Adrenal gland (tissue), 5 donors: ENCODE measurements at regions not wholly inside any gene's neighbourhood (a gene's known extent, or its start where the extent isn't known, plus 50 kb on each side); places are given as distances from the start of the nearest gene placed in this dataset.
"Not testable (repeated sequence)": the region's sequence is repeated elsewhere in the genome, so short reads cannot be mapped to it uniquely, and the experiment has no call there.

Source experiments
- CTCF ChIP-seq, 6 experiments: fragments of 450-650 bp in 4 of 6; fragments of 200-600 bp in 2 of 6; sonication (generic) in 1 of 6; IDR thresholded peaks; 1 replicate in 5 of 6; 2 replicates in 1 of 6; pipeline versions ENCODE4 v1.5.1 to v1.8.0; 2016 to 2021; ENCODE audit warnings: antibody characterized with exemption in 6 of 6, mild to moderate bottlenecking in 2 of 6, moderate library complexity in 1 of 6
- POLR2A ChIP-seq, 2 donors: fragments of 450-650 bp; IDR thresholded peaks; one replicate each; pipeline ENCODE4 v1.6.1; 2017; ENCODE audit warnings: antibody characterized with exemption in 2 of 2, mild to moderate bottlenecking in 2 of 2, moderate library complexity in 1 of 2
- donor health status: DM: no; HTN: no; CAD: no.

GRCh38 chr7:85335113-85335512, 148.3 kb upstream of the SEMA3D start:
- not testable (repeated sequence) for TF ChIP-seq CTCF, POLR2A (IDR thresholded peaks at IDR 0.05)
